H1 (cell line): ENCODE measurements at regions not wholly inside any gene's neighbourhood (a gene's known extent, or its start where the extent isn't known, plus 50 kb on each side); places are given as distances from the start of the nearest gene placed in this dataset.

Source experiments
- BCL11A ChIP-seq, 2 experiments: IDR thresholded peaks; one replicate each; pipeline ENCODE4 v1.6.1; 2011; ENCODE audit warnings: low read depth in 2 of 2, low read length in 2 of 2, mild to moderate bottlenecking in 2 of 2
- BRCA1 ChIP-seq: IDR thresholded peaks from 2 replicates; pipeline ENCODE4 v1.6.1; 2012; ENCODE audit warnings: low read depth, low read length, improper control_type of control experiment
- CREB1 ChIP-seq: IDR thresholded peaks from 2 replicates; pipeline ENCODE4 v1.6.1; 2012; ENCODE audit warnings: inconsistent platforms
- CTBP2 ChIP-seq: IDR thresholded peaks from 2 replicates; pipeline ENCODE4 v1.7.0; 2011; ENCODE audit warnings: borderline replicate concordance, mild to moderate bottlenecking, moderate library complexity, mixed read lengths, low read length; ENCODE audit not compliant: insufficient read depth, insufficient read length
- EGR1 ChIP-seq: IDR thresholded peaks from 2 replicates; pipeline ENCODE4 v1.6.1; 2011; ENCODE audit warnings: low read depth, low read length, borderline replicate concordance
- JUND ChIP-seq: IDR thresholded peaks from 2 replicates; pipeline ENCODE4 v1.6.1; 2011; ENCODE audit warnings: mild to moderate bottlenecking, improper control_type of control experiment, low read length
- RAD21 ChIP-seq, 2 experiments: IDR thresholded peaks in 1 of 2; conservative IDR thresholded peaks in 1 of 2; 2 replicates each; pipeline ENCODE4 v1.6.1; 2011; ENCODE audit warnings: low read depth in 2 of 2, low read length in 2 of 2, improper control_type of control experiment in 1 of 2, inconsistent platforms in 1 of 2, mild to moderate bottlenecking in 1 of 2, moderate library complexity in 1 of 2
- RNF2 ChIP-seq: fragments of 200-900, 300-1000 bp; sonication (generic); IDR thresholded peaks from 2 replicates; pipeline ENCODE4 v1.7.1; 2016; ENCODE audit warnings: borderline replicate concordance, low read depth, mild to moderate bottlenecking, antibody characterized with exemption, low read length; ENCODE audit not compliant: poor library complexity, severe bottlenecking; ENCODE audit errors: missing control alignments
- TAF7 ChIP-seq: optimal IDR thresholded peaks from 2 replicates; pipeline ENCODE3; 2011; ENCODE audit warnings: low read depth, mild to moderate bottlenecking, inconsistent platforms, low read length, moderate library complexity, borderline replicate concordance
- TF ChIP-seq, protein P1 (sequence below): IDR thresholded peaks from 2 replicates; pipeline ENCODE4 v1.6.1; 2011; ENCODE audit warnings: low read length, improper control_type of control experiment

DNA sequence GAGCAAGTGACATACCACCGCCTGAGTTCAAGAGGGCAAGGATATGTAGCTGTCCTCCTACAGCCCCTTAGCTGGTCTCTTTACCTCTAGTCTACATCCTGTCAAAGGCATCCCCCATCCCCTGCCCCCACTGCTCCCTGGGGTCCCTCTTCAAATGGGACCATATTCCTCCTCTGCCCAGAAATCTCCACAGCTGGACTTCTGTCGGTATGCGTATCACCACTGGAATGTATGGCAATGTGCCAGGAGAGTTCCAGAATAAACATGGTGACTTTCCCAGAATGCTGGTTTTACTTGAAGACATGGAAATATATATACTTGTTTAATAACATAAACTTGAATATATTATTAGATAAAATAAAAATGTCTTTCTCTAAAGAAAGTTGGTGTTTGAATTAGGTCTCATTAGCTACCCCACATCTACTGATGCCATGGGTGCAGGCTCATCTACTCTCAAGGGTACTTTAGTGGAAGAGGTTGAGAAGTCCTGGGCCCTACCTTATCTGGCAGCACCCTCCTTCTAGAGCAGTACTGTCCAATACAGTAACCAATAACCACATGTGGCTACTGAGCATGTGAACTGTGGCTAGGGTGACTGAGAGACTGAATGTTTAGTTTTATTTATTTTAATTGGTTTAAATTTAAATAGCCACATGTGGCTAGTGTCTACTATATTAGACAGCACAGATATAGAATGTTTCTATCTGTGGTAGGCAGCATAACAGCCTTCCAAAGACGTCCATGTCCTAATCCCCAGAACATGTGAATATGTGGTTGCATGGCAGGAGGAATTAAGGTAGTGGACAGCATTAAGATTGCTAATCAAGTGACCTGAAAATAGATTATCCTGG is 181.7 kb upstream of the SLC30A5 start (continued):
- no peak for TF ChIP-seq CTBP2
- no peak for TF ChIP-seq CREB1
- TF ChIP-seq JUND, result no peak
- TF ChIP-seq, protein P1, sequence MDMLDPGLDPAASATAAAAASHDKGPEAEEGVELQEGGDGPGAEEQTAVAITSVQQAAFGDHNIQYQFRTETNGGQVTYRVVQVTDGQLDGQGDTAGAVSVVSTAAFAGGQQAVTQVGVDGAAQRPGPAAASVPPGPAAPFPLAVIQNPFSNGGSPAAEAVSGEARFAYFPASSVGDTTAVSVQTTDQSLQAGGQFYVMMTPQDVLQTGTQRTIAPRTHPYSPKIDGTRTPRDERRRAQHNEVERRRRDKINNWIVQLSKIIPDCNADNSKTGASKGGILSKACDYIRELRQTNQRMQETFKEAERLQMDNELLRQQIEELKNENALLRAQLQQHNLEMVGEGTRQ, result no peak
- TF ChIP-seq TAF7, result no peak
- TF ChIP-seq BRCA1, result no peak
- TF ChIP-seq RNF2, result no peak
- no peak for TF ChIP-seq BCL11A (IDR thresholded peaks at IDR 0.05; ENCODE audit: low read depth in 2 of 2, low read length in 2 of 2)
- TF ChIP-seq EGR1, result no peak
- no peak for TF ChIP-seq RAD21 (IDR thresholded peaks at IDR 0.05 in 1 of 2, conservative IDR thresholded peaks at IDR 0.05 in 1 of 2; ENCODE audit: low read depth in 2 of 2, low read length in 2 of 2)
